IMR-90 (cell line): ENCODE measurements at regions not wholly inside any gene's neighbourhood (a gene's known extent, or its start where the extent isn't known, plus 50 kb on each side); places are given as distances from the start of the nearest gene placed in this dataset.
A peak's percentile ranks its signal among the peaks of the same experiment; 100 is the strongest.

Experiments
- ATAC-seq: fragments of 200-7000 bp; cut with Tn5 transposase; 2 replicates; pipeline ENCODE4 v1.9.1; 2020; ENCODE audit warnings: low read depth, mild to moderate bottlenecking, moderate library complexity
- BruUV-seq: library from RNA; stranded (reverse); fragments of 400-500 nt; replicated peaks from 2 replicates; lab custom pipeline; 2021; lab: Mats Ljungman, UMichigan
- CTCF ChIA-PET: fragments of 300-600 bp; formaldehyde crosslinking; extraction: SDS; loops from one replicate; lab custom pipeline; 2021; ENCODE audit warnings: antibody characterized with exemption; lab: Yijun Ruan, JAX
- POLR2A ChIA-PET: fragments of 300-600 bp; sonication (Branson Sonifier 250); formaldehyde crosslinking; loops from one replicate; lab custom pipeline; 2022; ENCODE audit warnings: antibody characterized with exemption; ENCODE audit not compliant: unreplicated experiment; lab: Charles Lee
- DNase-seq: peaks from one replicate; pipeline ENCODE4 v3.0.0; 2013
- H2AFZ ChIP-seq: replicated peaks from 2 replicates; pipeline ENCODE3; 2013; ENCODE audit warnings: low read length, mild to moderate bottlenecking; ENCODE audit not compliant: poor library complexity
- H2AK5ac ChIP-seq: 2 replicates; pipeline ENCODE4 v1.6.1; 2013; ENCODE audit warnings: low read depth, low read length, inconsistent platforms
- H2AK9ac ChIP-seq: replicated peaks from 2 replicates; pipeline ENCODE3; 2013; ENCODE audit warnings: mild to moderate bottlenecking, low read depth, low read length, moderate library complexity; ENCODE audit not compliant: poor library complexity
- H2BK120ac ChIP-seq: 2 replicates; pipeline ENCODE4 v1.6.1; 2013; ENCODE audit warnings: low read depth, low read length, inconsistent platforms
- H2BK15ac ChIP-seq: 3 replicates; pipeline ENCODE4 v1.6.1; 2013; ENCODE audit warnings: low read depth, low read length, inconsistent platforms
- H2BK20ac ChIP-seq: 2 replicates; pipeline ENCODE4 v1.6.1; 2013; ENCODE audit warnings: low read depth, mild to moderate bottlenecking, inconsistent platforms, low read length, moderate library complexity
- H2BK5ac ChIP-seq: 2 replicates; pipeline ENCODE4 v1.6.1; 2013; ENCODE audit warnings: mild to moderate bottlenecking, low read depth, low read length, inconsistent platforms; ENCODE audit not compliant: poor library complexity, severe bottlenecking
- H3K14ac ChIP-seq: replicated peaks from 2 replicates; pipeline ENCODE4 v1.6.1; 2013; ENCODE audit warnings: low read depth, low read length, inconsistent platforms
- H3K18ac ChIP-seq: 2 replicates; pipeline ENCODE4 v1.6.1; 2013; ENCODE audit warnings: low read depth, low read length, control low read depth
- H3K23ac ChIP-seq: 2 replicates; pipeline ENCODE4 v1.6.1; 2013; ENCODE audit warnings: low read depth, low read length, inconsistent platforms
- H3K27ac ChIP-seq: 2 replicates; pipeline ENCODE4 v1.5.1; 2013; ENCODE audit warnings: mild to moderate bottlenecking, control low read depth, low read length; ENCODE audit not compliant: insufficient read depth
- H3K27me3 ChIP-seq: 2 replicates; pipeline ENCODE4 v1.6.1; 2013; ENCODE audit warnings: low read length; ENCODE audit not compliant: control insufficient read depth, insufficient read depth
- H3K36me3 ChIP-seq: 2 replicates; pipeline ENCODE4 v1.6.1; 2013; ENCODE audit warnings: low read length, mixed read lengths; ENCODE audit not compliant: control insufficient read depth, insufficient read depth
- H3K4ac ChIP-seq: 2 replicates; pipeline ENCODE4 v1.6.1; 2013; ENCODE audit warnings: low read depth, low read length, inconsistent platforms
- H3K4me1 ChIP-seq: 2 replicates; pipeline ENCODE4 v1.6.1; 2013; ENCODE audit warnings: low read length, mixed read lengths; ENCODE audit not compliant: control insufficient read depth, insufficient read depth
- H3K4me2 ChIP-seq: 2 replicates; pipeline ENCODE4 v1.6.1; 2013; ENCODE audit warnings: low read depth, mild to moderate bottlenecking, control low read depth, low read length, moderate library complexity
- H3K4me3 ChIP-seq: 2 replicates; pipeline ENCODE4 v1.5.1; 2013; ENCODE audit warnings: low read depth, mild to moderate bottlenecking, control low read depth, low read length, moderate library complexity; ENCODE audit not compliant: insufficient read depth
- H3K56ac ChIP-seq: 2 replicates; pipeline ENCODE4 v1.6.1; 2013; ENCODE audit warnings: low read length, inconsistent platforms; ENCODE audit not compliant: insufficient read depth; ENCODE audit errors: extremely low read depth
- H3K79me1 ChIP-seq, 2 experiments: 2 replicates each; pipeline ENCODE4 v1.6.1; 2013; ENCODE audit warnings: low read length in 2 of 2, inconsistent platforms in 1 of 2, low read depth in 1 of 2
- H3K9ac ChIP-seq: 2 replicates; pipeline ENCODE4 v1.6.1; 2013; ENCODE audit warnings: low read depth, low read length, control low read depth
- H3K9me1 ChIP-seq: 2 replicates; pipeline ENCODE4 v1.6.1; 2013; ENCODE audit warnings: low read length, inconsistent platforms; ENCODE audit not compliant: insufficient read depth
- H3K9me3 ChIP-seq: 2 replicates; pipeline ENCODE4 v1.6.1; 2013; ENCODE audit warnings: low read length; ENCODE audit not compliant: control insufficient read depth, insufficient read depth
- H4K20me1 ChIP-seq: 2 replicates; pipeline ENCODE4 v1.6.1; 2013; ENCODE audit warnings: low read length, inconsistent platforms; ENCODE audit not compliant: insufficient read depth
- H4K5ac ChIP-seq: 2 replicates; pipeline ENCODE4 v1.6.1; 2013; ENCODE audit warnings: mild to moderate bottlenecking, low read depth, low read length, control low read depth
- H4K8ac ChIP-seq, 2 experiments: 2 replicates each; pipeline ENCODE4 v1.6.1; 2013; ENCODE audit warnings: low read depth in 2 of 2, low read length in 2 of 2, control low read depth in 1 of 2, inconsistent platforms in 1 of 2
- H4K91ac ChIP-seq: 2 replicates; pipeline ENCODE4 v1.6.1; 2013; ENCODE audit warnings: low read depth, low read length, inconsistent platforms; ENCODE audit not compliant: insufficient read depth
- BHLHE40 ChIP-seq: fragments of 150-350 bp; IDR thresholded peaks from 2 replicates; pipeline ENCODE4 v1.6.1; 2016; ENCODE audit warnings: mild to moderate bottlenecking, low read depth, low read length
- ELK1 ChIP-seq: fragments of 150-350 bp; IDR thresholded peaks from 2 replicates; pipeline ENCODE4 v1.6.1; 2016; ENCODE audit warnings: low read depth, mild to moderate bottlenecking, low read length, moderate library complexity, borderline replicate concordance
- FOS ChIP-seq: fragments of 150-350 bp; IDR thresholded peaks from 2 replicates; pipeline ENCODE4 v1.6.1; 2016; ENCODE audit warnings: low read depth, low read length
- MAFK ChIP-seq: IDR thresholded peaks from 2 replicates; pipeline ENCODE4 v1.6.1; 2012; ENCODE audit warnings: low read depth, low read length, improper control_type of control experiment
- MAZ ChIP-seq: IDR thresholded peaks from 2 replicates; pipeline ENCODE4 v1.6.1; 2012; ENCODE audit warnings: low read depth, mild to moderate bottlenecking, low read length, improper control_type of control experiment, moderate library complexity, borderline replicate concordance
- POLR2A ChIP-seq: IDR thresholded peaks from 2 replicates; pipeline ENCODE4 v1.6.1; 2012; ENCODE audit warnings: mild to moderate bottlenecking, low read depth, low read length
- RCOR1 ChIP-seq: IDR thresholded peaks from 2 replicates; pipeline ENCODE4 v1.6.1; 2012; ENCODE audit warnings: mild to moderate bottlenecking, low read length, improper control_type of control experiment; ENCODE audit not compliant: insufficient replicate concordance
- RFX5 ChIP-seq: IDR thresholded peaks from 2 replicates; pipeline ENCODE4 v1.8.0; 2012; ENCODE audit warnings: low read depth, mild to moderate bottlenecking, low read length, moderate library complexity
- SMC3 ChIP-seq: fragments of 150-350 bp; IDR thresholded peaks from 2 replicates; pipeline ENCODE4 v1.6.1; 2016; ENCODE audit warnings: low read depth, mild to moderate bottlenecking, antibody characterized with exemption, low read length, moderate library complexity
- dilution Hi-C: fragments of 300-500 bp; cut with HindIII; formaldehyde crosslinking; loops from one replicate; pipeline ENCODE4 v1.14.3; 2018; ENCODE audit warnings: low sequenced_read_pairs; ENCODE audit not compliant: unreplicated experiment
- in situ Hi-C: fragments of 300-500 bp; cut with MboI; formaldehyde crosslinking; loops from 3 replicates; pipeline ENCODE4 v1.14.3; 2019; ENCODE audit warnings: low sequenced_read_pairs, inconsistent platforms, mixed read lengths
- intact Hi-C: fragments of 100-400 bp; cut with micrococcal nuclease; formaldehyde crosslinking; loops from 2 replicates; pipeline ENCODE4 v1.10.0; 2022

- 0 out of 2 replicates have a peak overlapping the region, but pooled peaks have one; percentile 16 for H3K27ac ChIP-seq
- no peak overlapping the region for H2AFZ ChIP-seq
- H3K14ac ChIP-seq: peak overlapping the region; percentile 58
- H2AK5ac ChIP-seq: peak overlapping the region; percentile 83
- ChIA-PET POLR2A (no interaction called here), CTCF (interaction anchor here (1.2 kb wide), 1 partner anchor 9 kb away, joined by 5 read pairs; no protein-coding TSS in a partner anchor)
- H2AK9ac ChIP-seq: no peak overlapping the region
- H3K27me3 ChIP-seq: no peaks in the 10 kb centered on the region
- H2BK5ac ChIP-seq: peak overlapping the region; percentile 98
- H2BK120ac ChIP-seq: peak overlapping the region; percentile 90
- no TSS peak for BruUV-seq
- no peaks in the 10 kb centered on the region for H3K36me3 ChIP-seq
- peak overlapping the region; percentile 91; the same call in 1 of the 2 replicates for H4K5ac ChIP-seq
- peak overlapping the region; percentile 88 for H2BK20ac ChIP-seq
- H3K23ac ChIP-seq: peak overlapping the region; percentile 6; the same call in 1 of the 2 replicates
- intact Hi-C loops: no loop called here
- H3K4me1 ChIP-seq: peaks cover 11% of the 10 kb centered on the region
- H2BK15ac ChIP-seq: peak overlapping the region; percentile 92; the same call in 2 of the 3 replicates
- peak overlapping the region; percentile 89; the same call in 1 of the 2 replicates for H3K18ac ChIP-seq
- no peaks in the 10 kb centered on the region for H3K79me1 ChIP-seq
- ATAC-seq (peak; percentile 36; the same call in 1 of the 2 replicates), DNase-seq (peak; percentile 44)
- H4K91ac ChIP-seq: peak overlapping the region; percentile 84
- in situ Hi-C loops: no loop called here
- peak overlapping the region; percentile 92 for H3K4ac ChIP-seq
- peaks cover 4% of the 10 kb centered on the region for H3K9me1 ChIP-seq
- H4K20me1 ChIP-seq: no peaks in the 10 kb centered on the region
- no peak overlapping the region for H3K9ac ChIP-seq
- dilution Hi-C loops: no loop called here
- H3K4me3 ChIP-seq: no peak overlapping the region
- peak overlapping the region; percentile 71 to 79 for H4K8ac ChIP-seq
- TF ChIP-seq MAZ (no peak), ELK1 (no peak), SMC3 (no peak), RFX5 (no peak), FOS (no peak), RCOR1 (no peak), POLR2A (no peak), BHLHE40 (no peak), MAFK (no peak)
- no peak overlapping the region for H3K56ac ChIP-seq
- peaks cover 2% of the 10 kb centered on the region; the same call in 1 of the 2 replicates for H3K9me3 ChIP-seq
- no peak overlapping the region for H3K4me2 ChIP-seq
These were observed 56.4 kb upstream of the SLIT2 start for GRCh38 chr4:20195071-20195885.
